ENCODE measurements at regions not wholly inside any gene's neighbourhood (a gene's known extent, or its start where the extent isn't known, plus 50 kb on each side); places are given as distances from the start of the nearest gene placed in this dataset.

GRCh38 chr12:4987076-4988046, 56.3 kb upstream of the KCNA5 start:
- no peak overlapping the region for H3K4me3 ChIP-seq (replicated peaks in 1 of 4; ENCODE audit: control extremely low read depth in 1 of 4, insufficient read depth in 1 of 4, low read depth in 3 of 4, low read length in 4 of 4)
- no peaks in the 10 kb centered on the region for H3K36me3 ChIP-seq (ENCODE audit: control insufficient read depth, insufficient read depth, low read length)
- peak in 1 of 2 donors; percentile 12 for DNase-seq (ENCODE audit: low read depth in 2 of 2)
- H3K27me3 ChIP-seq (ENCODE audit: control insufficient read depth, insufficient read depth, low read length): no peaks in the 10 kb centered on the region
- H3K9ac ChIP-seq (ENCODE audit: insufficient read depth, low read length): no peak overlapping the region
- no peaks in the 10 kb centered on the region for H3K79me2 ChIP-seq (ENCODE audit: control insufficient read depth, insufficient read depth, low read length)
- no peak overlapping the region for H3K27ac ChIP-seq (ENCODE audit: insufficient read depth, low read length)
- no peak overlapping the region for H3K4me2 ChIP-seq (ENCODE audit: extremely low read depth, insufficient read depth, low read length)
- no peak overlapping the region for H2AFZ ChIP-seq (ENCODE audit: low read length)
- H4K20me1 ChIP-seq (ENCODE audit: control insufficient read depth, extremely low read depth, insufficient read depth, low read length): no peaks in the 10 kb centered on the region
- no peak for TF ChIP-seq CTCF (conservative IDR thresholded peaks at IDR 0.05 in 1 of 2, IDR thresholded peaks at IDR 0.05 in 1 of 2; ENCODE audit: low read depth in 1 of 2, low read length in 2 of 2)
- no peak for TF ChIP-seq EZH2 (IDR thresholded peaks at IDR 0.05; ENCODE audit: low read length, missing control alignments)
- no peaks in the 10 kb centered on the region for H3K4me1 ChIP-seq (ENCODE audit: control insufficient read depth, extremely low read depth, insufficient read depth, low read length)
- H3K9me3 ChIP-seq (ENCODE audit: control insufficient read depth, insufficient read depth, low read depth, low read length): no peaks in the 10 kb centered on the region

- no peaks in the 10 kb centered on the region for H3K79me2 ChIP-seq (ENCODE audit: control insufficient read depth, insufficient read depth, low read length)
- no peaks in the 10 kb centered on the region for H3K36me3 ChIP-seq (ENCODE audit: control insufficient read depth, insufficient read depth, low read length)
- no peaks in the 10 kb centered on the region for H3K9me3 ChIP-seq (ENCODE audit: control insufficient read depth, insufficient read depth, low read depth, low read length)
- H3K9ac ChIP-seq (ENCODE audit: insufficient read depth, low read length): no peak overlapping the region
- H3K4me3 ChIP-seq (replicated peaks in 1 of 4; ENCODE audit: control extremely low read depth in 1 of 4, insufficient read depth in 1 of 4, low read depth in 3 of 4, low read length in 4 of 4): no peak overlapping the region
- no peak overlapping the region for H3K27ac ChIP-seq (ENCODE audit: insufficient read depth, low read length)
- no peak overlapping the region for H2AFZ ChIP-seq (ENCODE audit: low read length)
- DNase-seq (ENCODE audit: low read depth in 2 of 2): no peak
- no peak overlapping the region for H3K4me2 ChIP-seq (ENCODE audit: extremely low read depth, insufficient read depth, low read length)
- H3K27me3 ChIP-seq (ENCODE audit: control insufficient read depth, insufficient read depth, low read length): no peaks in the 10 kb centered on the region
- H3K4me1 ChIP-seq (ENCODE audit: control insufficient read depth, extremely low read depth, insufficient read depth, low read length): no peaks in the 10 kb centered on the region
- H4K20me1 ChIP-seq (ENCODE audit: control insufficient read depth, extremely low read depth, insufficient read depth, low read length): no peaks in the 10 kb centered on the region
- TF ChIP-seq EZH2 (IDR thresholded peaks at IDR 0.05; ENCODE audit: low read length, missing control alignments) (no peak), CTCF (conservative IDR thresholded peaks at IDR 0.05 in 1 of 2, IDR thresholded peaks at IDR 0.05 in 1 of 2; ENCODE audit: low read depth in 1 of 2, low read length in 2 of 2) (no peak)
Observed at GRCh38 chr12:4991373-4991772, 52.3 kb upstream of the KCNA5 start.

- H3K27me3 ChIP-seq (ENCODE audit: control insufficient read depth, insufficient read depth, low read length): no peaks in the 10 kb centered on the region
- DNase-seq (ENCODE audit: low read depth in 2 of 2): no peak
- no peak overlapping the region for H3K4me3 ChIP-seq (replicated peaks in 1 of 4; ENCODE audit: control extremely low read depth in 1 of 4, insufficient read depth in 1 of 4, low read depth in 3 of 4, low read length in 4 of 4)
- H4K20me1 ChIP-seq (ENCODE audit: control insufficient read depth, extremely low read depth, insufficient read depth, low read length): no peaks in the 10 kb centered on the region
- no peaks in the 10 kb centered on the region for H3K9me3 ChIP-seq (ENCODE audit: control insufficient read depth, insufficient read depth, low read depth, low read length)
- no peak overlapping the region for H3K4me2 ChIP-seq (ENCODE audit: extremely low read depth, insufficient read depth, low read length)
- no peak for TF ChIP-seq EZH2 (IDR thresholded peaks at IDR 0.05; ENCODE audit: low read length, missing control alignments)
- TF ChIP-seq CTCF (conservative IDR thresholded peaks at IDR 0.05 in 1 of 2, IDR thresholded peaks at IDR 0.05 in 1 of 2; ENCODE audit: low read depth in 1 of 2, low read length in 2 of 2): no peak
- H3K9ac ChIP-seq (ENCODE audit: insufficient read depth, low read length): no peak overlapping the region
- no peaks in the 10 kb centered on the region for H3K79me2 ChIP-seq (ENCODE audit: control insufficient read depth, insufficient read depth, low read length)
- no peaks in the 10 kb centered on the region for H3K4me1 ChIP-seq (ENCODE audit: control insufficient read depth, extremely low read depth, insufficient read depth, low read length)
- H3K36me3 ChIP-seq (ENCODE audit: control insufficient read depth, insufficient read depth, low read length): no peaks in the 10 kb centered on the region
- H2AFZ ChIP-seq (ENCODE audit: low read length): no peak overlapping the region
- H3K27ac ChIP-seq (ENCODE audit: insufficient read depth, low read length): no peak overlapping the region
Observed at GRCh38 chr12:4991801-4992200, 51.9 kb upstream of the KCNA5 start.

Measured in fibroblast of lung (primary cell).